Neural cell (in vitro differentiated cells): ENCODE measurements at regions not wholly inside any gene's neighbourhood (a gene's known extent, or its start where the extent isn't known, plus 50 kb on each side); places are given as distances from the start of the nearest gene placed in this dataset.

Experiments used
- H2AFZ ChIP-seq: fragments of 200-600, 300-800 bp; sonication (generic), shearing (Covaris generic); 2 replicates; pipeline ENCODE4 v1.6.0; 2014; ENCODE audit warnings: low read depth, mild to moderate bottlenecking, antibody characterized with exemption, low read length, moderate library complexity
- H3F3A ChIP-seq: fragments of 200-600 bp; shearing (Covaris generic); 2 replicates; pipeline ENCODE4 v1.6.1; 2016; ENCODE audit warnings: mild to moderate bottlenecking, moderate library complexity, mixed read lengths, antibody characterized with exemption, low read length; ENCODE audit not compliant: insufficient read depth, poor library complexity, severe bottlenecking
- H3K27ac ChIP-seq: fragments of 200-600, 300-800 bp; sonication (generic), shearing (Covaris generic); 2 replicates; pipeline ENCODE4 v1.5.1; 2014; ENCODE audit warnings: mild to moderate bottlenecking, low read length, moderate library complexity
- H3K27me3 ChIP-seq: fragments of 300-800, 200-600 bp; sonication (generic), shearing (Covaris generic); 2 replicates; pipeline ENCODE4 v1.6.0; 2014; ENCODE audit warnings: mild to moderate bottlenecking, low read depth, low read length, moderate library complexity; ENCODE audit not compliant: insufficient read depth
- H3K36me3 ChIP-seq: fragments of 300-800, 200-600 bp; sonication (generic), shearing (Covaris generic); 2 replicates; pipeline ENCODE4 v1.5.1; 2014; ENCODE audit warnings: mild to moderate bottlenecking, antibody characterized with exemption, low read length, moderate library complexity; ENCODE audit not compliant: insufficient read depth
- H3K4me2 ChIP-seq: fragments of 300-800, 200-600 bp; sonication (generic), shearing (Covaris generic); 2 replicates; pipeline ENCODE4 v1.6.0; 2014; ENCODE audit warnings: mild to moderate bottlenecking, low read length
- H3K4me3 ChIP-seq: fragments of 300-800, 200-600 bp; sonication (generic), shearing (Covaris generic); 2 replicates; pipeline ENCODE4 v1.5.1; 2014; ENCODE audit warnings: mild to moderate bottlenecking, low read length, moderate library complexity
- H3K79me2 ChIP-seq: fragments of 200-600 bp; shearing (Covaris generic); replicated peaks from 2 replicates; pipeline ENCODE4 v1.6.0; 2014; ENCODE audit warnings: mild to moderate bottlenecking, low read length, moderate library complexity; ENCODE audit not compliant: insufficient read depth
- H3K9ac ChIP-seq: fragments of 300-800, 200-600 bp; sonication (generic), shearing (Covaris generic); 2 replicates; pipeline ENCODE4 v1.6.1; 2016; ENCODE audit warnings: mild to moderate bottlenecking, low read length, mixed read lengths
- H3K9me2 ChIP-seq: fragments of 200-600 bp; shearing (Covaris generic); 2 replicates; pipeline ENCODE4 v1.6.1; 2016; ENCODE audit warnings: mild to moderate bottlenecking, low read length, mixed read lengths; ENCODE audit not compliant: insufficient read depth
- H3K9me3 ChIP-seq: fragments of 200-600, 300-800 bp; sonication (generic), shearing (Covaris generic); 2 replicates; pipeline ENCODE4 v1.6.1; 2016; ENCODE audit warnings: mild to moderate bottlenecking, mixed run types, low read length, moderate library complexity, mixed read lengths
- H4K20me1 ChIP-seq: fragments of 200-600 bp; shearing (Covaris generic); 2 replicates; pipeline ENCODE4 v1.6.1; 2016; ENCODE audit warnings: mild to moderate bottlenecking, mixed run types; ENCODE audit not compliant: insufficient read depth
- EP300 ChIP-seq: fragments of 450-650 bp; conservative IDR thresholded peaks from 2 replicates; pipeline ENCODE4 v1.6.1; 2014; ENCODE audit warnings: antibody characterized with exemption, mild to moderate bottlenecking, moderate library complexity; ENCODE audit not compliant: poor library complexity, severe bottlenecking
- EZH2 ChIP-seq: fragments of 200-600, 300-800 bp; shearing (Covaris generic), sonication (generic); IDR thresholded peaks from 2 replicates; pipeline ENCODE4 v1.6.1; 2014; ENCODE audit warnings: antibody characterized with exemption, low read length, borderline replicate concordance, mild to moderate bottlenecking; ENCODE audit not compliant: insufficient read depth, poor library complexity, severe bottlenecking
- MXI1 ChIP-seq: fragments of 450-650 bp; conservative IDR thresholded peaks from 2 replicates; pipeline ENCODE4 v1.6.1; 2014; ENCODE audit warnings: antibody characterized with exemption, mild to moderate bottlenecking; ENCODE audit not compliant: poor library complexity, severe bottlenecking
- POLR2AphosphoS5 ChIP-seq: IDR thresholded peaks from 2 replicates; pipeline ENCODE4 v1.6.1; 2012
- RAD21 ChIP-seq: fragments of 450-650 bp; conservative IDR thresholded peaks from 2 replicates; pipeline ENCODE4 v1.6.1; 2014; ENCODE audit warnings: antibody characterized with exemption, mild to moderate bottlenecking, moderate library complexity
- REST ChIP-seq: IDR thresholded peaks from 2 replicates; pipeline ENCODE4 v1.6.1; 2012; ENCODE audit warnings: borderline replicate concordance
- SMC3 ChIP-seq: fragments of 450-650 bp; conservative IDR thresholded peaks from 2 replicates; pipeline ENCODE4 v1.6.1; 2014; ENCODE audit warnings: antibody characterized with exemption, mild to moderate bottlenecking, moderate library complexity; ENCODE audit not compliant: poor library complexity
- TAF1 ChIP-seq: IDR thresholded peaks from 2 replicates; pipeline ENCODE4 v1.6.1; 2012; ENCODE audit warnings: low read depth
- TF ChIP-seq, protein P1 (sequence below): fragments of 450-650 bp; IDR thresholded peaks from 2 replicates; pipeline ENCODE4 v1.5.1; 2014; ENCODE audit warnings: antibody characterized with exemption, mild to moderate bottlenecking, moderate library complexity; ENCODE audit not compliant: poor library complexity, severe bottlenecking

DNA sequence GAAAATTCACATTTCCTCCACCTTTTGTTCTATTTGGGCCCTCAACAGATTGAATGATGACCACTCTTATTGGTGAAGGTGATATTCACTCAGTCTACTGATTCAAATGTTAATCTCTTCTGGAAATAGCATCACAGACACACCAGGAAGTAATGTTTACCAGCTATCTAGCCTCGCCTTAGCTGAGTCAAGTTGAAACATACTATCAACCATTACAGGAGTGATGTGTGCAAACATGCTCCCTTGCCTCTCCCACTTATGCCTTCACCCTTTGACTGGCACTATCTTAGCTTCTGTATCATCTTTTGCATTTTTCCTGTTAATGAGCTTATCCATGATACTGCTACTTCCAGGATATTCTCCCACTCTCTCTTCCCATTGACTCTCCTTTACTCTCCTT lies 191.9 kb downstream of the CENPW start:
- Histone ChIP-seq H3K4me2 (no peak overlapping the region), H2AFZ (no peak overlapping the region), H3K27me3 (no peaks in the 10 kb centered on the region), H3F3A (no peaks in the 10 kb centered on the region), H3K4me3 (no peak overlapping the region), H3K79me2 (no peaks in the 10 kb centered on the region), H3K27ac (no peak overlapping the region), H3K9ac (no peak overlapping the region), H3K9me2 (no peaks in the 10 kb centered on the region), H3K36me3 (no peaks in the 10 kb centered on the region), H3K9me3 (no peaks in the 10 kb centered on the region), H4K20me1 (no peaks in the 10 kb centered on the region)
- no peak for TF ChIP-seq POLR2AphosphoS5
- TF ChIP-seq TAF1, result no peak
- no peak for TF ChIP-seq MXI1
- TF ChIP-seq, protein P1, sequence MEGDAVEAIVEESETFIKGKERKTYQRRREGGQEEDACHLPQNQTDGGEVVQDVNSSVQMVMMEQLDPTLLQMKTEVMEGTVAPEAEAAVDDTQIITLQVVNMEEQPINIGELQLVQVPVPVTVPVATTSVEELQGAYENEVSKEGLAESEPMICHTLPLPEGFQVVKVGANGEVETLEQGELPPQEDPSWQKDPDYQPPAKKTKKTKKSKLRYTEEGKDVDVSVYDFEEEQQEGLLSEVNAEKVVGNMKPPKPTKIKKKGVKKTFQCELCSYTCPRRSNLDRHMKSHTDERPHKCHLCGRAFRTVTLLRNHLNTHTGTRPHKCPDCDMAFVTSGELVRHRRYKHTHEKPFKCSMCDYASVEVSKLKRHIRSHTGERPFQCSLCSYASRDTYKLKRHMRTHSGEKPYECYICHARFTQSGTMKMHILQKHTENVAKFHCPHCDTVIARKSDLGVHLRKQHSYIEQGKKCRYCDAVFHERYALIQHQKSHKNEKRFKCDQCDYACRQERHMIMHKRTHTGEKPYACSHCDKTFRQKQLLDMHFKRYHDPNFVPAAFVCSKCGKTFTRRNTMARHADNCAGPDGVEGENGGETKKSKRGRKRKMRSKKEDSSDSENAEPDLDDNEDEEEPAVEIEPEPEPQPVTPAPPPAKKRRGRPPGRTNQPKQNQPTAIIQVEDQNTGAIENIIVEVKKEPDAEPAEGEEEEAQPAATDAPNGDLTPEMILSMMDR, result no peak
- TF ChIP-seq EP300, result no peak
- TF ChIP-seq REST, result no peak
- no peak for TF ChIP-seq SMC3
- TF ChIP-seq RAD21, result no peak
- no peak for TF ChIP-seq EZH2

GRCh38 chr6:126534401-126534800 lies 194.5 kb downstream of the CENPW start:
- H3K9me2 ChIP-seq, result no peaks in the 10 kb centered on the region
- no peaks in the 10 kb centered on the region for H3K27me3 ChIP-seq
- no peak overlapping the region for H3K9ac ChIP-seq
- no peak overlapping the region for H3K4me2 ChIP-seq
- no peaks in the 10 kb centered on the region for H4K20me1 ChIP-seq
- H3K9me3 ChIP-seq, result no peaks in the 10 kb centered on the region
- no peak overlapping the region for H3K4me3 ChIP-seq
- H3K36me3 ChIP-seq, result no peaks in the 10 kb centered on the region
- no peaks in the 10 kb centered on the region for H3F3A ChIP-seq
- H2AFZ ChIP-seq, result no peak overlapping the region
- H3K27ac ChIP-seq, result no peak overlapping the region
- no peaks in the 10 kb centered on the region for H3K79me2 ChIP-seq
- no peak for TF ChIP-seq REST
- TF ChIP-seq SMC3, result no peak
- no peak for TF ChIP-seq MXI1
